Tongue (tissue), 1 donor: ENCODE measurements at regions not wholly inside any gene's neighbourhood (a gene's known extent, or its start where the extent isn't known, plus 50 kb on each side); places are given as distances from the start of the nearest gene placed in this dataset.

Experiments used
- DNase-seq: peaks from one replicate; pipeline ENCODE4 v3.0.0-alpha.2; 2015

DNA sequence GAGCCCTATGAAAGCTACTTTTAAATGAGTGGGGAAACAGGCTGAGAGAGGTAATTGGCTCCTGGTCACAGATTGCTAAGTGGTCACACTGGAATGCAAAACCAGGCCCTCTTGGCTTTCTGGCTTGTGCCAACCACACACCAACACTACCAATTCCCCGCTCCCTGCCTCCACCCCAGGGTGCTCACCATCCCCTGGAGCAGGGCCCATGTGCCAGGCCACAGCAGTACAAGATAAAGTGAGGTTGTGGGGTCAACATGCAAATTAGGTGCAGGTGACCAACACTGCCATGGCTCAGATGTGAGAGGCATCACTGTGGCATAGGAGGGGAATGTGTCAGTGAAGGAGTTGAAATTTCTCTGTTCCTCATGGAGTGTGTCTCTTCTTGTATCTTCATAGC is 312.5 kb downstream of the MYCN start:
- DNase-seq: no peak

DNA sequence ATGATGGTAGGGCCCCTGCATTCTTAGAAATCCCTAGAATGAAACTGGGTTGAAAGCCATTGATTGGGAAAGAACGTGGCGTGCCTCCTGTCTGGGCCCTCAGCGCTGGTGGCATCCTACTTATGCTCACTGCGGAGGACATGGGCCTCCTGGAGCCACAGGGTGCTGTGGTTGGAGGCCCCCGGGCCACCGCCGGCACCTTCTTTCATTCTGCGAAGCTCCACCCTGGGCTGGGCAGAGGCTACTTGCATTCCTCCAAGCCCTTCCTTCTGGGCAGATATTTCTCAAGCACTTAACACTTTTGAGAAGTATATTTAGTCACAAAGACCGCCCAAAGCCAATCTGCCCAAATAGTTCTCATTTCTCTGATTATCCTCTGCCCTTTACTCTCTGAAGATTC is 311.9 kb downstream of the MYCN start:
- DNase-seq: no peak

DNA sequence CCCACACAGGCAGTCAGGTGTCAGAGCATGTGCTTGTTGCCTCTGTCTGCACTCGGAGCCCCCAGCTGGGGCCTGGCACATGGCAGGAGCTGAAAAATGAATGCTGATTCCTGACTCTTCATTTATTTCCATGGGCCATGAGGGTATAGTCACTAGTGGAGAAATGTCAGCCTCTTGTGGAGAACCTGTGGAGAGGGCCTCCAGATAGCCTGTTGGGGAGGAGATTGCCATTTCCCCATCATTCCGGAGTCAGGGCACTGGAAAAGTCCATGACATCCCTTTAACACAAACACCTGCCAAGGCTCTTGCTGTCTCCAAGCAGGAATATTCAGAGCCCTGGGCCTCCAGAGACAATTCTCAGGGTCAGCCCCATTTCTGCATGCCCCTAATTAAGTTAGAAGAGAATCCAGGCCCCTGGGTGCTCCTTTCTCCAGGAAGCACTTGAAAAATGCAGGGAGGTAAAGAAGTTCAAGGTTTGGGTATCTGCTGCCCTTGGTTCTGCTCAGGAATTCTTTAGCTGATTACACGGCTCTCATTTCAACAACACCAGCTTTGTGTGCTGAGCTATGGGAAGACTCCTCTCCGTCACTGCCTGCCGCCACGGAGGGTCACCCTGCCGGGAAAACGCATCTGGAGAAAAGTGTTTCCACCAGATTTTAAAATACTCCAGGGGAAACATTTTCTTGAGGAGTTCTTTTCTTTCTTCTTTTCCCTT is 311.3 kb downstream of the MYCN start:
- DNase-seq: peak; percentile 36

DNA sequence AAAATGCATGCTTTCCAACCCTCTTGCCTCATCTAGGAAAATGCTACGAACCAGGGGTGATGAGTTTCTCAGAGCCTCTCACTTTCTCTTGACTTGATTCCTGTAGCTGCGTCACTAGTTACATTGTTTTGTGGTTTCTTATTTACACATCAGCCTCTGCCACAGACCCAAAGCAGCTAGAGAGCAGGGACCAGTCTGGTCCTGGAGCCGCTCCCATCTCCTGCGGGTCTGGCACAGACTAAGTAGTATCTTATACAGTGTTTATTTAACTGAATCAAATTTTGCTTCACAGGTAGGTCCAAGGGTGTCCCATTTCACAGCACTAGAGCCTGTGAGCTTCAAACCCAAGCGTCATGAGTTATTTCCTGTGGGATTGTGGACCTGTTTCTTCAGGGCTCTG is 310.5 kb downstream of the MYCN start:
- DNase-seq: no peak

DNA sequence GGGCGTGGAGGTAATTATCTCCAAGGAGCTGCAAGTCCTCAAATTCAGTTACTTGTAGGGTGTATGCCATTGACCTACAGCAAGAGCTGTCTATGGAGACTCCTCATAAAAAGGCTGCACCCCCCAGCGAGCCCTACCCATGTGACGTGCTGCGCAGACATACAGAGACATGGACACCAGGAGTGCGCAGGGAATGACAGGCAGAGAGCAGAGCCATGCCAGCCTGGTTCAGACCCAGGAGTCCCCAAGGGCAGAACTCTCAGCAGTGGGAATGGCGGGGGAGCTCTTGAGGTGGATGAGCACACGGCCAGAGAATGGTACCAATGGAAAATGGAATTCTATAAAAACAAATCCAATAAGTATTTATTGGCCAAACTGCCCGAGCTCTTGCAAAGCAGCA is 310.1 kb downstream of the MYCN start:
- DNase-seq: no peak

DNA sequence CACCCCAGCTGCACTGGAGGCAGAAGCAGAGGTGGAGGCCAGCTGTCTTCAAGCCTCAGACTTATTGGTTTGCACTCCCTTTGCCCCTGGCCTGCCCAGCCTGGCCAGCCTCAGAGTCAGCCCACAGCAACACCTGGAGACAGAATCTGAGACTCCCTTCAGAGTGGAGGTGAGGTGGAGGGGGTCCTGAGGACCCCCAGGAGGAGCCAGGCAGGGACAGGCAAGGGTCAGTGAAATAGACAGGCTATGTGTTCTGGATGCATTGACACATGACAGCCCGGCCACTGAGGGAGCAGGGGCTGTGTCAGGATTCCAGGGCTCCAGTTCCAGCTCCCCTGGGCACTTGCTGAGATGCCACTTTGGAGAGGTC is 309.7 kb downstream of the MYCN start:
- no peak for DNase-seq

DNA sequence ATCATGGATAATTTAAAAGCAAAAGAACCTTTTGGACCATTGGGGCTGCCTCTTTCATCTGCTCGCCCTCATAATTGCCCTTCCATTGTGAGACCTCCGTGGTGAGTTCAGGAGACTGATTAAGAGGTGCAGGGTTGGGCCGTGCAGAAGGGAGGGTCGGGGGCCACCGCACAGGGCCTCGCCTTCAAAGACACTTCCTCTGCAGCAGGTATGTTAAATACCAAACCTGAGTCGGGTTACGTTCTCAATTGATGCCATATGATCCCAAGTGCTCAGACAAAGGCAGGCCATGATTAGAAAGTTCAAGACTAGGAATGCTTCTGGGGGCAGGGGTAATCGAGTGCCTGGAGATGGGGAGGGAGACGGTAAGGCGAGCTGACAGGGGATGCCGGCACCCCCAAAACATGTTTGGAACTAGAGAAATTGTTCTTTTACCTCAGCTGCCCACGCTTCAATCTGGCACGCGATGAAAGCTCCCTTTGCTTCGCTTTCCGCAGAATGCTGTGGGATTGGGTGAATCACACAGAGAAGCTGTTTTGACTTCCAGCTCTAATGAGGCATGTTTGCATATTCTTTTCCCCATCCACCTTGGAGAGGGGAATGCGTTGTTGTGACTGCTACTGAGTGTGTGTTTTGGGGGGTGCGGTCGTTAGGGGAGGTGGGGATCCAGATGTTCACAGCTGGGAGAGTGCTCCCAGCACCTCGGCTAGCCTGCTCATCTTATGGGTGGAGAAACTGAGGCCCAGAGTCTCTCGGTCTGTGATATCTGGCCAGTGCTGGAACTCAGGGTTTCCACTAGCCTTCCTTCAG is 309.1 kb downstream of the MYCN start:
- no peak for DNase-seq

DNA sequence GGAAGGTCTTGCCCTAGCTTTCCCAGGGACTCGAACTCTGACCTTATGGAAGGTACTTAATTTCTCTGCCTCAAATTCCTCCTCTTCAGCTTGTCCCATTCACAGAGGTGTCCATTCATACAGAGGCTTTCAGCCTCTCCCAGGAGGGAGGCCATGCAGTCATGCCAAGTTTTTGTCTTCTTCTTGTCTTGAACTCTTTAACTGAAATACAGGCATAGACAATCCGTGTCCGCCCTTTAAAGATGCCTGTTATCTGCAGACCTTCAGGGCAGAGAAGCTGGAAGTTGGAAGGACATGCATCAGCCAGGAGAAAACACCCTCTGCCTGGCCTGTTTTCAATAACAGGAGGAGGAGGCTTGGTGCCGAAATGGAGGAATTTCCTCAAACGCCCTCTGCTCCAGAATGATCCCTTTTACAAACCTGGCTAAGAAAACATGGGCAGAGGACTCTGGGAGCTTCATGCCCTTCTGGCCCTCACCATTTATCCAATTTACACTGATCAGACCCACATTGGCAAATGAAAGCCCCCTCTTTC is 308.3 kb downstream of the MYCN start:
- no peak for DNase-seq

DNA sequence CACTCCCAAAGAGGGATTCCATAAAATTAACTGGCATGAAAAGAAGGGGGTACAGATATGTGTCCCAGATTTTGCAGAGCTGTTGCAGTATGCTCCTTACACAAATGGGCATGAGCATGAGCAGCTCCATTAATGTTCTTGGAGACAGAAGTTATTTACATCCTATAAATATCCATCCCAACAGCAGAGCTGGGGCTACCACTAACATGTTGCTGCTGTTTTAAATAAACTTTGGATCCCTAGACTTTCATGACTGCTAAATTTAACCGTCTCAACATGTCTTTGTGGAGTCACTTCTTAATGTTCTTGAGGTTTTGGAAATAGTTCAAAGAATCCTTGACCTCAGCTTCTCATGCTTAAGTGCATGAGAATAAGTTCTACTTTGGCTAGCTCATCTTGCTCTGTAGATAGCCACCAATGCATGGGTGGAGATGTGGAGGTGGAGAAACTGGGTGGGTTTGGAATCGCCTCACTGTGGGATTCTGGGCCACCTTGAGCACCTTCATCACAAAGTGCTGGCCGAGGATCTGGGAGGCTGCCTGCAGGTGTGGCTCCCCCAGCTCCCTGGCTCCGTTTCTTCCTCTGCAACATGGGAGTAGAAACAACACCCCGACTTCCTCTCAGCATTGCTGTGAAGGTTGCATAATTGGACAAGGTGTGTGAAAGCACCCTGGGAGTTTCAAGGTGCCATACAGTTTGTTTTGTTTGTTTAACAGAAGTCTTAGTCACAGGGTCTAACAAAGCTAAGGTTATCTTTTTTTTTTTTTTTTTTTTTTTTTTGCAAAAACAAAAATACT is 307.2 kb downstream of the MYCN start:
- no peak for DNase-seq

DNA sequence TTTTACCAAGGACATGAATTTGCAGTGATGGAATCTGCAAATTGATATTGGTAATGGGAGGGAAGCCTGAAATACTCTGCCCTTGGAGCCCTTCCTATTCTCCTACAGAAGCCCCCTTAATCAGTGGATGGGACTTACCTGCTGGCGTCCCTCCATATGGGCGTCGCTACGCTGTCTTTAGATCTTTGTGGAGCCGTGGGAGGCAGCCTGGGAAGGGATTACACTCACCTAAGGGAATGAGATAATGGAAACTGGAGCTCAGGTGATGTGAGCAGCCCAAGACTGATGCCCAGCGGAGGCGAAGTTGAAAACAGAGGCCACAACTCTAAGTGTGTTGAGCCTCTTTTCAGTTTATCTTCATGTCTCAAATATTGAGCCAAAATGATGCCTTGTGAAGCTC is 306.6 kb downstream of the MYCN start:
- no peak for DNase-seq

DNA sequence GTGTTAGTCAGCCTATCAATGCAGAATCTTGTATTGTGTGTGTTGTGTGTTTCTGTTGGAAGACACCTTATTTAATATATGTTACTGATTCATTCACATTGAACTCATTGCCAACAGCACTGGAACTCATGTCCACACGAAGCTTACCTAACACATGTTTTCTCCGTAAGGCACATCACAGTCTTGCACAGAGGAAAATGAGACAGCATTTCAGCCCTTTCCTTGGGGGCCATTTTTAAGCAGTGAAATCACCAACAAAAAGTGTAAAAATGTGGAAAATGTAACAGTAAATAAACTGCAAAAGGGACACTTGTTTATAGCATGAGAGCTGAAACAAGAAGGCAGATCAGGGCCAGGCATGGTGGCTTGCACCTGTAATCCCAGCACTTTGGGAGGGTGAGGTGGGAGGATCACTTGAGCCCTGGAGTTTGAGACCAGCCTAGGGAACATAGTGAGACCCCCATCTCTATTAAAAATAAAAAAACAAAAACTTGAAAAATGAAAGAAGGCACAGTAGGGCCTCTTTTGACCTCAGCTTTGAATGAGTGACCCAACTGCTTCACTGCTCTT is 306.0 kb downstream of the MYCN start:
- DNase-seq: no peak

DNA sequence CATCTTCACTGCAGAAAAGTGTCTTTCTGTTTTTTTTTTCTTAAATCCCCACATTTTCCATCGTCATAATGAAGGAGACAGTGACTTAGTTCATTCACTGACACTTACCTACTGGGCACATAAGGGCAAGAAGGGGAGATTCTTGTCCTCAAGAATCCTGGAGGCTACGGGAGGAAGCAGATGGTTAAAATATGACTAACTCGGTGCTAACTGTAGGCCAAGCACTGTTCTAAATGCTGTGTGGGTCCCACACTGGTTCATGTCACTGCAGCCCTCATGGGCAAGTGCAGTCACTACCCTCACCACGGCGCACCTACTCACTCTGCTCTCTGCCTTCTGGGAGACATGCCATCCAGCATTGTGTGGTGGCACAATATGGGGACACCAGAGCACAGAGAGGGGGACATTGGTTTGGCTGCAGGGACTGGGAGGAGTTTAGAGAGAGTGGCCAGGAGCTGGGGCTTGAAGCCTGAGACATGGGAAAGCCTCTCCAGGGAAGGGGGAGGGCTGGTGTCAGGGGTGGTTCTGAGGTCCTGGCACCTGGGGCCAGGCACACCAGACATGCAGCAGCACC is 305.2 kb downstream of the MYCN start:
- no peak for DNase-seq

DNA sequence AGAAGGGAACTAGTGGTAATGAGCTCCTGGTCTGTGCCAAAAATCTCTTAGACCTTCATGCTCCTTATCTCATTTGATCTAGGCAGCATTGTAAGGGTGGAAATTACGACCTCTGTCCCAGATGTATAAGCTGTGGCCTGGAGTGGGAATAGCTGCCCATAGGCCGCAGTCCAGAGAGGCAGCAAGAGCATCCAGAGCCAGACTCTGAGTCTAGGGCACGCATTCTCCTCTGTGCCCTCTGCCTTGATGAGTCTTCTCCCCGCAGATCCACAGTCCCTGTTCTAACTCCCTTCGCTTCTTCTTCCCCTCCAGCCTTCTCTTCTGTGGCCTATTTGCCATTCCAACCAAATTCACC is 304.6 kb downstream of the MYCN start:
- DNase-seq: no peak

DNA sequence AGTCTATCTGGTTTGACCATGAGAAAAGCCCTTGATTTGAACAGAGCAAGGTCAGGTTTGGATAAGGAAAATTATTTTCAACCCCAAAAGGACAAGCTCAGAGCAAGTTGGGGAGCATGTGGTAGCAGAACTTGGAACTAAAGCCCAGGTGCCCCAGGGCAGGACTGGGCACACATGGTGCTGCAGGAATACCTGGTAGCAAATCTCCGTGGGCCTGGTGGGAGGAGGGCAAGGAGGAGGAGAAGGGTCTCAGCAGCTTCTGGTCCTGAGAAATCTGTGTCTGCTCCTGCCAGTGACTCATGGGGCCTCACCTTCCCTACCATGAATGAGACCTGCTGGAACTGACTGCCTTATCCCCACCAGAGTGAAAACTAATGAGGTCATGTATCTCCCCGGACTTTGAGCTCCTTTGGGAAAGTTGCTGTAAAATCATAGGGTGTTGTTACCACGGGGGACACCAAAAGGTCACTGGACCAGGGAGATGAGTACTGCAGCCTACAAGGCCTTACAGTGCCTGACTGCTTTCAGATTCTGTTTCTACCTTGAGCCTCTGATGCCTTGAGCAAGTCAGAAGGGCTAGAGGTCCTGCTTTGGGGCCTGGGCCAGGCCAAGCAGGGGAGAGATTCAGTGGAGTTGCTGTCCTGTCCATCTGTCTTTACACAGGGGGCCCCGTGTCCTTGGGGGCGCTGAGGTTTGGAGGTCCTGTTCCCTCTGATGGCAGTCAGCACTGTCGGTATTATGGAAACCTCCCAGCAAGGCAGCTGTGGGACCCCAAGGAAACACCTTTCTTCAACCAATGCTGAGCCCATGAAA is 304.0 kb downstream of the MYCN start:
- no peak for DNase-seq

DNA sequence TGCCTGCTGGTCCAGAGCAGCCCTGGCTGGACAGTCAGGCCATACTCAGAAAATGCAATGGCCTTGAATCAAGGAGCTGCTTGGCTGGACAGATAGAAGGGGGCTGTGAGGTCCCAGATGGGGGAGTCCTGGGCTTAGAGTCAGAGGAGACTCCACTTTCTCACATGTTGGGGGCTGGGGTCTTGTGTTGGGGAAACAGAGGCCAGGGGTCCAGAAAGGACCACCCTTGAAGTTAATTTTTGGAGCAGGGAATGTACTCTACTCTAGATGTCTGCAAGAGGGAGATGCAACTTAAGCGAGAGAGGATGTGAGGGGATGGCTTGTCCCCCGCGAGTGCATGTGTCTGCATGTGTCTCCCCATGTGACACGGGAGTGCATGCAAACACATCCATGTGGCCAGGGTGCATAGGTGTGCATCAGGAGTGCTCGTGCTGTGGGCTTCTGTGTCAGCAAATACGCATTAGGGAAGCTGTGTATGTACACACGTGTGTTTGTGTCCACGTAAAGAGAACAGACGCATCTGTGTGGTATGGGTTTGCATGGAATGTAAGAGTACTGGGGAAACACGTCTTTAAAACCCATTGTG is 303.2 kb downstream of the MYCN start:
- no peak for DNase-seq

DNA sequence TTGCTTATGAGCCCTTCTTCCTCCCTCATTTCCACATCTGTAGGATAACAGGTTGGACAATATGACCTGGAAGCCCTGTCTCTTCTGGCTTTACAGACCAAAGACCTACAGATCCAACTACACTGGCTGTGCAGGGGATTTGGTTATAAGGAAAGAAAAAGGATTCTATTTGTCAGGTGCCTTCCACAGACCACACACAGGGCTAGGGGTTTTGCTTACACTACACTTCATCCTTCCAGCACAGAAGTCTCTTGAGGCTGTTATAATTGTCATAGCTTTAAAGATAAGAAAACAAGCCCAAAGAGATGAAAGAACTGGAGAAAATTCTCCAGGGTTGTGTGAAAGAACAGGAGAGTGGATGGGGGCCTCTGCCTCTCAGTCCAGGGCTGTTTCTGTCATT is 302.6 kb downstream of the MYCN start:
- no peak for DNase-seq

DNA sequence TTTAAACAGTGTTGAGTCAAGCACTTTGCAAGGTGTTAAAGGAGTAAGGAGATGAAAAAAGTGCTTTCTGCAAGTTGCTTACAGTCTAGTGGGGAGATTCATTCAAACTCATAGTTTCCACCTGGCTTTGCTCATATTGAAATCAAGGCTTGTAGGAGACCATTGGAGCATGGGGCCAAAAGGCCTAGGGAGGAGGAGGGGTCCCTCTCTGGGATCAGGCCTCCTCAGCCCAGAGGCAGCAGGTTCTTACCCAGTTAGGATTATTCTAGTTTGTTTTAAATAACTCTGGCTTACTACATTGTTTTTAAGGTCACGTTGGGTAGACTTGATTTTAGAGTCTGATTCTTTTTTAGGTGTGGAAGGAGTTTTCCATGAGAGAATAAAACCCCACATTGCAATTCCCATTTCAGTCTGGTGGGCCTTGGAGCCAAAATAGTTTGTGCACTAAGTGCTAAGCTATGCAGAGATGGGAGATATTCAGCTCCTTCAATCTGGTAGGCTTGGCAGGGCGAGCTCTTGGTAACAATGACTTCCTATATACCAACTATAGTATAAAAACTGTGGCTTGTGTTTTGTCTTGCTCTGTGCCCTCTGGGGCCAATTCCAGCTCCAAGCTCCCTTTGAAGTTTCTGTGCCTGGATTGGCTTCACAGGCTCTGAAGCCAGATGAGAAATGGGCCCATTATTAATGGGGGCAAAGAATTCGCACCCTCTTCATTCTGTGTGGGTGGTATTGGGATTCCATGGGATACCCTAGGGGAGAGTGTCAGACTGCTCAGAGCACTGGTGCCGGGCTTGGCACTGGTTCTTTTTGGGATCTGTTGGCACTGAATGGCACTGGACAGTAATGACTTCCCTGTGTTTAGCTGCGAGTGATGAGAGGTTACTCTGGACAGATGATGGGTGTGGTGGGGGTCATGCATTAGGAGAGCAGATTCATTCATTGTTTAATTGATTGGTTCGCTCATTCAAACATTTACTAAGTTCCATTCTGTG is 301.1 kb downstream of the MYCN start:
- no peak for DNase-seq

DNA sequence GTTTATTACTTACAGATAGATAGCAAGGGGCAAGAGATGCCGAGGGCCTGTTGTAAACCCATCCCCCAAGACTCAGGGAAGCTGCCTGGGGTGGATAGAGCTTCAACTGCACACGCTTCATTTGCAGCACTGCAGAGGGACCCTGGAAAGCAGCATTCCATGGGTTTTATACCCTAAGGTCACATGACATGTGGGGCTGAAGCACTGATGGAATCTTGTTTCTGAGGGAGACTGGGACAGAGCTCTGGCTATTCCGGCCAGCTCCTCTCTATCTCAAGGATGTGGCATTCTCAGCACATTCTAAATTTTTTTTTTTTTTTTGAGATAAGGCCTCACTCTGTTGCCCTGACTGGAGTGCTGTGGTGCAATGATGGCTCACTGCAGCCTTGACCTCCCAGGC is 300.1 kb downstream of the MYCN start:
- no peak for DNase-seq

DNA sequence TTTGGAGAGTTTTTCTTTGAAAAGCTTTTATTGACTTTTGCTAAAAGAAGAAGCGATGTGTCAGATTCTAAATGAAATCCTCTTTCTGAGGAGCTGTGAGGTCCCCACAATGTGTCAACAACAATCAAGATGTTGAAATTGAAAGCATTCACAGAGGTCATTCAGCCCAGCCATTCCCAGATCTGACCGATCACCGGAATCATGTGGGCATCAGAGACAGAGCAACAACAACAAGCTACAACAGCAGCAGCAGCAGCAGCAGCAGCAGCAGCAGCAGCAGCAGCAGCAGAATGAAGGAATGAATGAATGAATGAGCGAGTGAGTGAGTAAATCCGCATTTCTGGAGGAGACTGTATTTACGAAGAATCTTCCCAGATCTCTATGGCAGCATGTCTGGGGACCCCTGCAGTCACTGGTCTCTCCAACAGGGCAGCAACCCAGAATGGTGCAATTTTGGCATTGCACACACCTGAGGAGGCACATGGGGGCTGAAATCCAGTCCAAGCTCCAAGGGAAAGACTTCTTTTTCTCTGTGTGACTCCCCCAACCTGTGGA is 299.0 kb downstream of the MYCN start:
- no peak for DNase-seq
